ENCODE measurements at regions not wholly inside any gene's neighbourhood (a gene's known extent, or its start where the extent isn't known, plus 50 kb on each side); places are given as distances from the start of the nearest gene placed in this dataset.
A peak's percentile ranks its signal among the peaks of the same experiment; 100 is the strongest.

DNA sequence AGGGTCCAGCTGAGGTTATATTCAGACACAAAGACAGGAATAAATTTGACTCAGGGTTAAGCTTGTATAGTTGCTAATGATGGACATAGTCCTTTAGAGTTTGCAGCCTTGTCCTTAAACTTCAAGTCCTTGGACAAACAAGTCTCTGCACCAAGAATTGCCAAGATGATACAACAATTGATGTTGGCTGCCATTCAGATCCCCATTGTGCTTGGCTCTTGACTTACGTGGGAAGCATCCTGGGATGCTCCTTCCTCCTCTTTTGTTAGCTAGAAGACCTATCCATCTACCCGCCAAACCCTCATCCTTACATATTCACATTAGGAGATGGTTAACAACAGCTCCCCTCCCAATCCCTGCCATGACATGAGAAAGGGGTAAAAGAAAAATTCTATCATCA is 115.6 kb downstream of the RDH14 start:
- Histone ChIP-seq H3K4me3 (no peak overlapping the region), H3K36me3 (replicated peaks in 1 of 2) (no peaks in the 10 kb centered on the region), H3K27me3 (no peaks in the 10 kb centered on the region), H3K9me3 (replicated peaks in 1 of 3) (no peaks in the 10 kb centered on the region), H3K4me1 (replicated peaks in 1 of 2) (peaks cover 4 to 15% of the 10 kb centered on the region in 2 donors), H3K27ac (no peak overlapping the region)
- WGBS, 4 donors: 58 to 76% (median 68%) methylated on average over 2 of the region's 2 CpGs
- no peak for DNase-seq
- no peak for TF ChIP-seq POLR2A (IDR thresholded peaks at IDR 0.05)
- no peak for TF ChIP-seq CTCF (IDR thresholded peaks at IDR 0.05)
- intact Hi-C loops (cut with DNase I): no loop called here

GRCh38 chr2:18441583-18441982 is 118.9 kb downstream of the RDH14 start:
- H3K4me1 ChIP-seq (replicated peaks in 1 of 2): peaks cover 4 to 16% of the 10 kb centered on the region in 2 donors
- 32 to 45% (median 35%) methylated on average over 3 of the region's 3 CpGs for WGBS, 4 donors
- H3K27me3 ChIP-seq: no peaks in the 10 kb centered on the region
- intact Hi-C loops (cut with DNase I): no loop called here
- no peak overlapping the region for H3K4me3 ChIP-seq
- no peak overlapping the region for H3K27ac ChIP-seq
- DNase-seq: no peak
- H3K9me3 ChIP-seq (replicated peaks in 1 of 3): no peaks in the 10 kb centered on the region
- no peaks in the 10 kb centered on the region for H3K36me3 ChIP-seq (replicated peaks in 1 of 2)
- TF ChIP-seq CTCF (IDR thresholded peaks at IDR 0.05): no peak
- no peak for TF ChIP-seq POLR2A (IDR thresholded peaks at IDR 0.05)

DNA sequence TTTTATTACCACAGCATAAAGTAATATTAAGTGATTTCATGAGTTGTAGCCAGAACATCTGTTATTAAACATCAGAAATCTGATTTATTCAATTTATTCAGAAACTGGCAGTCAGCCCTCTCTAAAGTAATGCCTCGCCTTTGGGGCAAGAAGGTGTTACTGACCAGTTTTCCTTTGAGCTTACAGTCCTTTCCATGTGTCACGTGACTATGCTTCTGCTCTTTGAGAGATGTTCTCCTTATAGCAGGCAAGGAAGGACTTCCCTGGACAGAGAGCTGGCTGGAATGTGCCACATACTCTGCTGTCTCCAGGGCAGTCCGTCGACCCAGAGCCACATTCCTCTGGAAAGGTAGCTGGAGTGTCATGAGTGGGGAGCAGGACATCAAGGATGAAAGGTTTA is 119.7 kb downstream of the RDH14 start:
- 63 to 78% (median 70%) methylated on average over 4 of the region's 4 CpGs for WGBS, 4 donors
- TF ChIP-seq POLR2A (IDR thresholded peaks at IDR 0.05) (no peak), CTCF (IDR thresholded peaks at IDR 0.05) (no peak)
- Histone ChIP-seq H3K36me3 (replicated peaks in 1 of 2) (no peaks in the 10 kb centered on the region), H3K9me3 (replicated peaks in 1 of 3) (no peaks in the 10 kb centered on the region), H3K4me3 (no peak overlapping the region), H3K4me1 (replicated peaks in 1 of 2) (peaks cover 4 to 16% of the 10 kb centered on the region in 2 donors), H3K27me3 (no peaks in the 10 kb centered on the region), H3K27ac (no peak overlapping the region)
- DNase-seq: no peak
- intact Hi-C loops (cut with DNase I): no loop called here

- no peak overlapping the region for H3K4me3 ChIP-seq
- no peaks in the 10 kb centered on the region for H3K36me3 ChIP-seq (replicated peaks in 1 of 2)
- no peak for TF ChIP-seq POLR2A (IDR thresholded peaks at IDR 0.05)
- no peak for TF ChIP-seq CTCF (IDR thresholded peaks at IDR 0.05)
- no peaks in the 10 kb centered on the region for H3K27me3 ChIP-seq
- peak in 6 of 7 donors; percentile 27 to 70 (median 34) for DNase-seq
- WGBS, 4 donors: 42 to 60% (median 53%) methylated on average over 6 of the region's 6 CpGs
- H3K9me3 ChIP-seq (replicated peaks in 1 of 3): no peaks in the 10 kb centered on the region
- peak overlapping the region in 1 of 5 donors; percentile 19 for H3K27ac ChIP-seq
- H3K4me1 ChIP-seq (replicated peaks in 1 of 2): peaks cover 4 to 16% of the 10 kb centered on the region in 2 donors
- intact Hi-C loops (cut with DNase I): no loop called here
Observed at GRCh38 chr2:18440141-18440661, 120.3 kb downstream of the RDH14 start.
